Stimulated activated CD4-positive, alpha-beta T cell treated with anti-CD3 and anti-CD28 coated beads, Interleukin-15, amount 100 ng/mL, for 48 hours (primary cell): ENCODE measurements at regions not wholly inside any gene's neighbourhood (a gene's known extent, or its start where the extent isn't known, plus 50 kb on each side); places are given as distances from the start of the nearest gene placed in this dataset.

Source experiments
- DNase-seq, 2 donors: peaks; one replicate each; pipeline ENCODE4 v3.0.0-alpha.2; 2020; ENCODE audit warnings: low read depth in 2 of 2

- DNase-seq = no peak
These were observed 214.7 kb upstream of the PDE10A start for GRCh38 chr6:165877773-165878172.

GRCh38 chr6:165877192-165877591, 214.2 kb upstream of the PDE10A start:
- DNase-seq = no peak

GRCh38 chr6:165876588-165876987, 213.5 kb upstream of the PDE10A start:
- no peak for DNase-seq

GRCh38 chr6:165875946-165876345, 212.9 kb upstream of the PDE10A start:
- no peak for DNase-seq

- DNase-seq = no peak
These were observed 210.9 kb upstream of the PDE10A start for GRCh38 chr6:165873976-165874375.

GRCh38 chr6:165872811-165873210, 209.8 kb upstream of the PDE10A start:
- DNase-seq = no peak

GRCh38 chr6:165872311-165872710, 209.3 kb upstream of the PDE10A start:
- DNase-seq = no peak

GRCh38 chr6:165871571-165871970, 208.5 kb upstream of the PDE10A start:
- DNase-seq = no peak

GRCh38 chr6:165869526-165869925, 206.5 kb upstream of the PDE10A start:
- DNase-seq = no peak

- no peak for DNase-seq
These were observed 201.9 kb upstream of the PDE10A start for GRCh38 chr6:165864925-165865324.

GRCh38 chr6:165864218-165864617, 201.2 kb upstream of the PDE10A start:
- no peak for DNase-seq

GRCh38 chr6:165863801-165864200, 200.8 kb upstream of the PDE10A start:
- DNase-seq = no peak

- DNase-seq = no peak
These were observed 199.8 kb upstream of the PDE10A start for GRCh38 chr6:165862813-165863212.

- DNase-seq = no peak
These were observed 198.2 kb upstream of the PDE10A start for GRCh38 chr6:165861226-165861625.

- DNase-seq = no peak
These were observed 195.5 kb upstream of the PDE10A start for GRCh38 chr6:165858586-165858985.

GRCh38 chr6:165855856-165856255, 192.8 kb upstream of the PDE10A start:
- DNase-seq = no peak

GRCh38 chr6:165854863-165855593, 192.0 kb upstream of the PDE10A start:
- no peak for DNase-seq

GRCh38 chr6:165854061-165854862, 191.2 kb upstream of the PDE10A start:
- no peak for DNase-seq

- DNase-seq = no peak
These were observed 189.6 kb upstream of the PDE10A start for GRCh38 chr6:165852676-165853075.

- DNase-seq = peak; percentile 21 to 36
These were observed 187.5 kb upstream of the PDE10A start for GRCh38 chr6:165850434-165851019.

- no peak for DNase-seq
These were observed 186.7 kb upstream of the PDE10A start for GRCh38 chr6:165849534-165850430.

GRCh38 chr6:165848086-165848426, 185.0 kb upstream of the PDE10A start:
- DNase-seq = no peak
